ENCODE measurements at regions not wholly inside any gene's neighbourhood (a gene's known extent, or its start where the extent isn't known, plus 50 kb on each side); places are given as distances from the start of the nearest gene placed in this dataset.

DNA sequence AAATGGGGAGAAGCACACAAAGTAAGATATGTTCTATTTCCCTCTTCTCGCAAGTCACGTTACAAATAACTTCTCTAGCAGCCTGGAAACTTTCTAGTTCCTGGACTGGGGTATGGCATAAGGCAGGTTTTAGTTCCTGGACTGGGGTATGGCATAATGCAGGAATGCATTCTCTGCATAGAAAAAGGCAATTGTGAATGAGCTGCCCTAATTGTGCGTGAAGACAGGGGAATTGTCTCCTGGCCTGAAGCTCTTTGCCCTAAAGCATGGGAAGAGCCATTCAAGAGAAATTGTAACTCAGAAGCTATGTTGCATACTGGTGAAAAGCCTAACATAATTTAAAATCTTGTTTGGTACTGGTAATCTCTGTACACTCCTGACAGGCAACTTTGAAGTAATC is 54.3 kb upstream of the CBLB start:
- DNase-seq, result no peak

DNA sequence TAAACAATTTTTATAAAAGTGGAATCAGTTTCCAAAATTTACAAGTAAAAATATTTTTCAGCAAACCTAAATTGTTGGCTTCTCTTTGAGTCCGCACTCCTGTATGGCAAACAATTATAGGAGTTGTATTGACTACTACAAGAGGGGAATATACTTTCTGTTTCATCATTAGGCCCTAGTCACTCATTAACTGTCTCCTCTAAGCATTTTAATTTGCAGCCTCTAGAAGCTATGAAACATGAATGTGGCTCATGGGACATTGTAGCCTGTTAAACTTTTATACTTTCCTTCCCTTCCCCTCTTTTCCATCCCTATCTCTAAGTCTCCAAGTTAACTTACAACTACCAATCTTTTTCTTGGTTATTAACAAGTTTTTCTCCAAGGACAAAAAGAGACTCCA is 58.9 kb upstream of the CBLB start:
- no peak for DNase-seq

DNA sequence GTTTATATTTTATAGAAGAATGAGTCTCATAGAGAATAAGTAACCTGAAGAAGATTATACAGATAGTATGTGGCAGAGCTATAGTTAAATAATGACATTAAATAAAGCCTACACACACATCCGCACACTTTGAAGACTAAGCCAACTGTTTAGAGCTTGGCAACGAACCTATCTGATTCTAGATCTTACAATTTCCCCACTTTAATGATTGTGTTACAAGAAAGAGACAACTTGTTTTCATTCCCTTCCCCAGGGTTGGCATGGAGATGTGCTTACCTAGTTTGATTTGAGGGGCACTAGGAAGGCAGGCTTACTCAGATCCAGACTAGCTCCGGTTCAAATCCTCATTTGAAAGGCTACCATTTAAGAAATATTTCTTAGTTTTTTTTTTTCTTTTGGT is 61.9 kb upstream of the CBLB start:
- DNase-seq, result no peak

DNA sequence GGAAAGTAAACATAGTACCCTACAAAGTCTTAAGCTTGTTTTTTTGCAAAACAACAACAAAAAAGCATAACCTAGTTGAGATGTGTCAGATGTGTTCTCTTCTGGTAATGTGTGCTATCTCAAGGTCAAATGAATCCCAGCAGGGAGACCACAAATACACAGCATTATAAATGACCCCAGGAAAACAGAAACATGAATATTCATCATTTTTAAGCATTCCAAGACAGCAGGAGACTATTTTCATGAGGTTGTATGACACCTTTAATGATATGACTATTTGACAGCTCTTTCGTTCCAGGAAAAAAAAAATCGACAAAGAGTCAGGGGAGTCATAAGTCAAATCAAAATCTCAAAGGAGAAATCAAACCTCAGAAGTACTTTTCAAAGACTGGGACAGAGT is 62.7 kb upstream of the CBLB start:
- no peak for DNase-seq

DNA sequence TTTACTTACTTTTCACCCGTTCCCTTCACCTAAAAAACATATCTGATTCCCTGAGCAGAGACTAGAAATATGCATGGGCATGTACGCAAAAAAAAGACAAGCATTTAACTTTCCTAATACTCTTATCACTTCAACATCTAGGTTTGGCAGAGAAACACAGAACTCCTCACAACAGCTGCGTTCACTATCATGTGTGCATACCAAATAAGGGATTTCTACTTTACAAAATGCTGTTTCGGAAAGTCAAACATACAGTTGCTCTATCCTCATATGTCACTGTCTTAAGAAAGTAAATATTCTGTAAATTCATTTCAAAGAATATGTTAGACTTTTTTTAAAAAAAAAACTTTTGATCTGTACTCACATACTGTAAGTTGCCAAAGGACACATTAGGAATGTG is 65.1 kb upstream of the CBLB start:
- DNase-seq, result no peak

DNA sequence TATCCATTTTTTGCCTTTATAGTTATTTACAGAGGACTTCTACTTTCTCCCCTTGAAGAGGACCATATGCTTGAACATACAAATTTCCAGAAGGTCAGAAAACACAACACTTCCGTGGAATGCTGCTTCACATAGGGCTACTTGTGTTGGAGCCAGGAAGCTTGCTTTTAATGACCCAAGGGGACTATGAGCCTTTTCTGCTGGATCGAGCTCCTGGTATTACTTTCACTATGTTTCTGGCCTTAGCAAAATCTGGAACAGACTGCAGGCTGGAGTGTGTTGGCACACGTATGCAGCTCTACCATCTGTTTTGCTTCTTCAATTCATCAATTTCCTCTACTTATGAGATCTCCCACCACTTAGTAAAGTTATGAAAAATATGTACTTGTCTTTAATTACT is 69.3 kb upstream of the CBLB start:
- DNase-seq, result no peak

DNA sequence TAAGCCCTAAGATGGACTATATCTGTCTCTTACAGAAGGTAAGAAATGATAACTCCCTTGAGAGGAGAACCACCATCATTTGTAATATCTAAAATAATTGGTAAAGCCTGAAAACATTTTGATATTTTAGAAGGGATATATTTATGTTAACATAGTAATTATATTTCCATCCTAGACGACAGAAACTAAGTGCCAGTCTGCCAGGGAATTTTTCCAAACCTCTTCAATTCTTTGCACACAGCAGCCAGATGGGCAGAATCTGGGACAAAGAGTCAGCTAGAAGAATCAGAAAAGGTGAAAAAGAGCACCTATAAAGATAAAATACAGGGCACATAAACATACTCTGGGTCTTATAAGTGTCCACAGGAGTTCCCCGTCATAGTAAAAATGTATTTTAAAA is 70.0 kb upstream of the CBLB start:
- no peak for DNase-seq

DNA sequence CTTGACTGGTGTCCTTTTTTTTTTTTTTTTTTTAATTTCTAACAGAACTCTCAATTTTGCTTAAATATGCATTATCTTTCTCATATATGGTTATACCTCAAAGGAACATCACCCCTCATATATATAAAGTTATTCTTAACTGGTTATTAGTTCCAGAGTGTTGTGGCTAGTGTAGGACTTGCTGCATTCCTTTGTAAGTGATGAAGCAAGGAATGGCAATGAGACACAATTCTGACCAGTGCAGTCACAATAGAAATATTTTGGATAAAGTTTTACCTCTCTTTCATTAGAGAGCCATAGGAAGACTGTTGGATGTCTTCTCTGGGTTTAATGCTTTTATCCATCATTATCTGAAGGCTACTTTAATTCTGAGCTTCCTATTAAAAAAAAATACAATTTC is 75.5 kb upstream of the CBLB start:
- no peak for DNase-seq

DNA sequence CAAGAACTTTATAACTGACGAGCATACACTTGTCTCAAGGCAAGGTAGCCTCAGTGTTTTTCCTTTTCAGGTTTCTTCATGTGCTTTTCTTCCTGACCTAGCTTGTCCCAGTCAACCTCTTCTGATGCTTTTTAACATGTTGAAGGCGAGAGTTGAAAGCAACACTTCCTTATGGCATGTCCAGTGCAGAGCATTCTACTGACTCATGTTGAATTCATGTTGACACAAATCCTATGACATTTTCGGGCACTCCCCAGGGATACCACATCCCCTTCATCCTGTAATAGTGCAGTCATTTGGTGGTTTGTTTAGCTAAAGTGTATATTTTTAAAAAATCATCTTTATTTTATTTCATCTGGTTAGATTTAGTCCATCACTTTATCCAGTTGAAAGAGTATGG is 75.9 kb upstream of the CBLB start:
- DNase-seq, result no peak

DNA sequence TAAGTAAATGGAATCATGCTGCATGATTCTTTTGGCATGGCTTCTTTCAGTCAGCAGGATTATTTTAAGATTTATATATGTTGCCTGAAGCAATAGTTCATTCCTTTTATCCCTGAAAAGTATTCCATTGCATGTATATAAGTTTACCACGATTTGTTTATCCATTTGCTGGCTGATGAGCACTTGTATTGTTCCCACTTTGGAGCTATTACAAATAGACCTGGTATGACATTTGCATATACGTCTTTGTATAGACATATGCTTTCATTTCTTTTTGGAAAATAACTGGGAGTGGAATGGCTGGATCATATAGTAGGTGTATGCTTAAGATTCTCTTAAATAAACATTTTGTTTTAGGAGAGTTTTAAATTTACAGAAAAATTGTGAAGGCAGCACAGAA is 79.3 kb upstream of the CBLB start:
- DNase-seq, result no peak

DNA sequence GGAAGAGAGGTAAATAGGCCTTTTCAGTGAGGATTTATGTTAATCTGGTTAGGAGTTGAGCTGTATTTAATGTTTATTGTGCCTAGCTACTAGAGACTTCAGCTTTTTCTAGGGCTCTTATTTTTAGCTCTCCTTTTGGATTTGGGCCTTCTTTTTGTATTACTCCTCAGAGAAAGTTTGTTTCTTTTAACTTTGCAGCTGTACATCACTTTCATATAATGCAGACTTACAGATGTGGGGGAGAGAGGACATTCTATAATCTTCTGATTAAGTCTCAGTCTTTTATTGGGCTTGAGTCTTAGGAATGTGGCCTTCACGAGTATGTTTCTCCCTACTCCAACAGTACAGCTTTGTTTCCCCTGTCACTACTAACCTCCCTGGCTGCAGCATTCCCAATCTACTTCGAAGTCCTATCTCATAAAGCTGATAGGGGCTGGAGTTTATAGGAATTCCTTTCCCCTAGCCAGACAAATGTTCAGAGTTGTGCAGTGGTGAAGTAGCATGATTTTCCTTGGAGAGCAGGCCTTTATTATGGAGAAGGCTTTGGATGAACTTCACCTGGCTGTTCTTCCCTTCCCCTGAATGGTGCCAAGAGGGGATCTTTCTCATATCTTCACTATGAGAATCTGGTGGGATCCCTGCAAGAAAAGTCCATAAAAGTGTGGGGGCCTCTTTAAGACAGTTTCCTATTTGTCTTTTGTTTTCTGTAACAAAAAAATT is 82.2 kb upstream of the CBLB start:
- DNase-seq, result no peak

DNA sequence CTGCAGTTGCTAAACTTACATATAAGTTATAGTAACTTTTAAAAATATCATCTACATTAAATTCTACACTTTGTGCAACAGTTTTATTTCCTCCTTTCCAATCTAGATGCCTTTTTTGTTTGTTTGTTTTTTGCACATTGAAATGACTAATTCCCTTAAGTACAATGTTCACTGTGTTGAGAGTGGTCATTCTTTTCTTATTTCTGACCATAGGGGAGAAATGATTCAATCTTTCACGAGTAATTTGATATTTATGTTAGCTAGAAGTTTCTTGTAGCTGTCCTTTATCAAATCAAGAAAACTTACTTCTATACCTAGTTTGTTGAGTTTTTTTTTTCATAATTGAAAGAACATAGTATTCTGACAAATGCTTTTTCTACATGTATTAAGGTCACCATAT is 85.0 kb upstream of the CBLB start:
- no peak for DNase-seq

DNA sequence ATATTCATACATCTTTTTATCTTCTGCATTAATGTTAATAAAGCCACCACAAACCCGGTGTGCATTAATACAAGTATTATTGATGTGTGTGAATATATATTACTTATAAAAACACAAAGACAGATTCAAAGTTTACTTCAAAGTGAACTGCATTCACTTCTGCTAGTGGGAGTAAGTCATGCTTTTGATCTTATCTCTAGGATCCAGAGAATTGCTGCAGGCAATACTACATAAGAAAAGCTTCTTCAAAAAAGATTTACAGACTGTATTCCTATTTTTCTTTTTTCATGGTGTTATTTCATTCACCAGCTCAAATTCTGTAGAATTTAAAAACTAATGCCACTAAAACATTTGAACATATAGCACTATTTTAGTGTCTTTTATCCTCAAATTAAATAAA is 87.5 kb upstream of the CBLB start:
- DNase-seq, result no peak

DNA sequence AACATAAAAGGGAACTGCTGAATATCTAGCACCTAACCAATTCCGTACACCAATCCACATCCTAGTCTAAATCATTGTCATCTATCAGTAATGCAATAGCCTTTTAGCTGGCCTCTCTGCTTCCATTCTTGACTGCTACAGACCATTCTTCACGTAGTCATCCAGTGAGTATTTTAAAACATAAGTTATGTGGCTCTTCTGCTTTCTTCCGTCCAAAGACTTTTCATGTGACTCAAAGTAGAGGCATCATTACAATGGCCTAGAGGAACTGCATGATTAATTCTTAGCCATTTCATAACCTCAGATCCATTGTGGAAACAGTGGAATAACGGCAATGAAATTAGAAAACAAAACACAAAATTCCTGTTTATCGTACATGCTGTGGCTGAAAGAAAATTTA is 88.9 kb upstream of the CBLB start:
- no peak for DNase-seq

DNA sequence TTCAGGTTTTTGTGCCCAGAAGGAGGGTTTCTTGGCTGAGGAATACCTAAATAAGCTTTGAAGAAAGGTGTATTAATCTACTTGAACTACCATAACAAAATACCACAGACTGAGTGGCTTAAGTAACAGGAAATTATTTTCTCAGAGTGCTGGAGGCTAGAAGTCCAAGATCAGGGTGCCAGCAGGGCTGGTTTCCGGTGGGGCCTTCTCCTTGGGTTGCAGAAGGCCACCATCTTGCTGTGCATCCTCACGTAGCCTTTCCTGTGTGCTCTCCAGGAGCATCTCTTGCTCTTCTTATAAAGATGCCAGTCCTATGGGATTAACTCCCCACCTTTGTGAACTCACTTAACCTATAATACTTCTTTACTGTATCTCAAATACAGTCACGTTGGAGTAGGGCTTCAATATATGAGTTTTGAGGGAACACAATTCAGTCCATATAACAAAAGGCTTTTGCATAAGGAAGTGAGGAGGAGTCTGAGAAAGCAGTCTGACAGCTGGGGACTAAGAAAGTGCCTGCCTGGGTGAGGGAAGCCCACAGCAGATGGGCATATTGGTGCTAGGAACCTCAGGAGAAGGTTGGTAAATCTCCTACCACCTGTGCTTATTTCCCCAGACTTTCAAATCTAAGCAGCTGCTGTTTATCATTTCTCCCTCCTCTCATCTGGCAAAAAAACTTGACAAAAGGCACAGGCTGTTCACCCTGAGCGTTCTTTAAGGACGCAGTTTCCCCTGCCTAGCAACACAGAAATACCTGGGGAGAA is 89.6 kb upstream of the CBLB start:
- DNase-seq, result no peak

DNA sequence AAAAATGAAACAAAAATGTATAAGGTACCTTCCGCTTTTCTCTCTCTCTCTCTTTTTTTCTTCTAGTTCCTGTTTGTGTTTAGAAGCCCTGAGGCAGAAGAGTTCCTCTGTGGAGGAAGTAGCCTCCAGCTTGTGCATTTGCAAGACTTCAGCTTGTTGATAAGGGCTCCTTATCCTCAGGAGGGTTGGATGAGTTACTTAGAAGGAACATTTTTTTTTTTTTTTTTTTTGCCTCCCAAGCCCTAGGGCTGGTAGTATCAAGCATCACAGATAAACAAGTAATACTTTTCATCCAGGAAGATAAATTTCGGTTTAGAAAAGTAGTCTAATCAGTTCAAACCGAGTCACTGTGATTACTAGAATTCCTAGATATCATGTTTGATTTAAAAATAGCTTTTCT is 91.0 kb upstream of the CBLB start:
- no peak for DNase-seq

DNA sequence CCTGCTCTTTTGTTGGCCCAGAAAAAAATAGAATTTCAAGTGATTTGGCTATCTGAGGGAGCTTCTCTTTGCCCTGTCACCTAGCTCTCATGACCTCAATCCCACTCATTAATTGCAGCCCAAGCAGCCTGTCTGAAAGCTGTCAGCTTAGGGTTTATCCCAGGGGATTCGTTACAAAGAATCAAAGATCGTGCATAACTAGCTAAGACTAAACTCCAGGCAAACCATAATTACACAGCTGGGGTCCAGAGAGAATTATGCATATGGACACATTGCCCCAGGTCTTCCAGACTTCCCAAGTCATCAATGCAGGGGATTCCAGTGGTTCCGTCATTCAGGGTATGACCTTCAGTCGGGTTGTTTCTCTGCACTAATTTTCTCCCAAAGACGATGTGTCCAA is 91.6 kb upstream of the CBLB start:
- no peak for DNase-seq

DNA sequence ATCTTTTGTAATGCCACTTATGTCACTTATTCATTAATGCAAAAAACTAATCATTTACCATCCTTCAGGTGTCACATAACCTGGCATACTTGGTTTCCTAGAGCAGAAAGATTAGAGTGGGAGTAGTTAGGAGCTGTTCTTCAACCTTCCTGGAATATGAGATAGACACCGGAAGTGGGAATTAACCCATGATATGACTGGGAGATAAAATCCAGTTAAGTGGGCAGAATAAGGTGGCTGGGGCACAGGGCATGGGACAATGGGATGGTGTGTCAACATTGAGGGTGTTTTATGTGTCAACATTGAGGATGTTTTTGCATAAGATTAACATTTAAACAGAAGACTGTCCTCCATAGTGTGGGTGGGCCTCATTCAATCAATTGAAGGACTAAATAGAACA is 94.3 kb upstream of the CBLB start:
- DNase-seq, result no peak

DNA sequence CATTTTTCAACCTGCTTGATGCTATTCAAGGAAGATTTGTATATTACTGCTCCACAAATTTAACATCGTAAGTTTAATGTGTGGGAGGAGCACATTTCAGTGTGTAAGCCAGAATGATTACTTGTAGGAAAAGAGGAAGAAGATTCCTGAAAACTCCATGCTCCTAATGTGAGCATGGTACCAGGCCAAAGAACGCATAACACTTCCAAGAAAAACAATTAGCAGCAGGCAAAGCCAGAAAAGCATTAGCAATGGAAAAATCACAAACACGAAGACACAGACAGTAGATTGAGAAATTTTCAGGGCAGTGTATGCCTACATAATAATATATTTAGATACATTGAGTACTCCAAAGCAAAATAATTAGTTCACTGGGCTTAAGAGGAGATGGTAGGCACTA is 96.6 kb upstream of the CBLB start:
- DNase-seq, result no peak

DNA sequence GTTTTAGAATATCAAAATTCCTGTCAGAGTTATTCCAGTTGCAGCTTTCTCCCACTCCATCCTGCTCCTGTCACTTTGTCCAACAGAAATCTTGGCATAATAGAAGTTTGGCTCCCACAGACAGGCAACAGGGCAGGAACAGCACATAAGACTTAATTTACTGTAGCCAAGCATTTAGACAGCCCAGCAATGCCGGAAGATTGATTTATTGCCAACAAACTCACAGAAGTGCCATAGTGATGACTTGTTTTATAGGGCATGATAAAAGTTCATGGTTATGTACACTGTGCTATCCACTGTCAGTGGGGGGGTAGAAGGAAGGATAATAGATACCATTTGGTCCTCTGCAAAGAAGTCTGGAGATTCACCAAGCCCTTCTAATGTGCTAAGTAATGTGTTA is 98.3 kb upstream of the CBLB start:
- DNase-seq, result no peak

DNA sequence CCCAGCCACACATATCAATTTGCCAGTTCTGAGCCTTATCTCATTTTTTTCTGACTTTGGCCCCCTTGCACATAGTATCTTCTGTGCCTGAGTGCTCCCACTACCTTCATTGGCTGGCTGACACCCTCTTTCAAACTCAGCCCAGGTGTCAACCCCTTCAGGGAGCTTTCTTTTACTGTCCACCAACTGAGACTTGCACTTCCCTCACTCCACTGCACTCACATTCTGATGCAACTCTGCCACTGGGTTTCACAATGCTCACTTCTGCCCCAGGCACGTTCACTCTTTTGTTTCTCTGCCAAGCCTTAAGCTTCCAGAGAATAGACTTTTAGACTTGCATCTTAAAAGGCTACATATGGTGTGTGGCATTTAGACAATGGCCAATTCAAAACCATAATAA is 101.5 kb upstream of the CBLB start:
- no peak for DNase-seq

DNA sequence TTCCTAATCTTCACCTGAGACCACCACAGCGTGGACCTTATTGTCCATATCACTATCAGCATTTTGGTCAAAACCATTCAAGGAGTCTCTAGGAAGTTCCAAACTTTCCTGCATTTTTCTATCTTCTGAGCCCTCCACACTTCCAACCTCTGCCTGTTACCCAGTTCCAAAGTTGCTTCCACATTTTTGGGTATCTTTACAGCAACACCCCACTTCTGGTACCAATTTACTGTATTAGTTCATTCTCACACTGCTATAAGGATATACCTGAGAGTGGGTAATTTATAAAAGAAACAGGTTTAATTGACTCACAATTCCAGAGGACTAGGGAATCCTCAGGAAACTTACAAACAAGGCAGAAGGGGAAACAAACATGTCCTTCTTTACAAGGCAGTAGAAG is 103.3 kb upstream of the CBLB start:
- DNase-seq, result no peak

DNA sequence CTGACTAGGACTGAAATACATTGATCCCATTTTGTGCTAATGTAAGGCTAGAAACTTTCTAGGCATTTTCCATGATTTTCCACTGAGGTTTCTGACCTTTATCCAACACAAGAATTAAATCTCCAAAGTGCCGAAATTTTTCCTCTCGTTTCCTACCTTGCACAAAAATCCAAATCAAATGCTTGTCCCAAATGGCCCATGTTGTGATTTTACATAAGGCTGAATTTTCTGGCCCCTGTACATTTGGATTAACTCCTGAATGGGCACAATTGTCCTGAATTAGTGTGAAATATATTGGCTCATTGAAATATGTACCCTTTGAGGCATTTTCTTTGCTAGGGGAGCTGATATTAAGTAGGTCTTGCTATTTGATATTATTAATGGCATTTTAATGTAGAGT is 105.6 kb upstream of the CBLB start:
- no peak for DNase-seq

DNA sequence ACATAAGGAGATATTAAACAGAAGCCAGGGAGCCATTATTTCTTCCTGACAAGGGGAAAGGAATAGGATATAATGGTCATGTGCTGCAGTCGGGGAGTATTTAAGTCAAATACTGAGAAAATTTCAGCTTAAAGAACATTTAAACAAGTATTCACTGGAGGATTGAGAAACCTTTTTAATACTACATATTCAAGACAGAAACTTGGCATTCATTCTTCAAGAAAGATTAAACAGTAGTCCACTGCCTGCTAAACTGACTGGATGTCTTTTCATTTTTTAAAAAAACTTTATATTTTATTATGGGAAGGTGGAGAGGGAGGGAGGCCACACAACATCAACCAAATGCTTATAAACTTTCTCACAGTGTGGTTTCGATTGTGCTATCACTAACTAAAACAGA is 107.4 kb upstream of the CBLB start:
- DNase-seq, result no peak

DNA sequence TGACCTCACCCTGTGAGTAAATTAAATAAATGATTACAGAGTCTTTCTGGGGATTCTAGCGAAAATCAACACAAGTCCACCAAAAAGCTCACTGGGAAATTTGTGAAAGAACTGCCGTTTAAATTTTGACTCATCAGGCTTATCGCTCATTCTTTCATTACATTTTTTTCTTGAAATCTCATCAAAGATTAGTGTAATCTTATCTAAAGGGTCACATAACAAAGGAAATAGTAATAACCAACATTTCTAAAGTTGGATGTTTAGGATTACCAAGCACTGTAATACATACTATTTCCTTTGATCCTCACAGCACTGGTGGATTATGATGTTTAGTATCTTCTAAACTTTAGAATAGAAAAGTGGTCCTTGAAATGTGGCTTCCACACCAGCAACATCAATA is 111.1 kb upstream of the CBLB start:
- DNase-seq, result no peak

All from NCI-H748 treated with DMSO at 0.1 percent for 48 hours (cell line).